ENCODE measurements at regions not wholly inside any gene's neighbourhood (a gene's known extent, or its start where the extent isn't known, plus 50 kb on each side); places are given as distances from the start of the nearest gene placed in this dataset.

GRCh38 chr14:26392498-26392897, 205.3 kb downstream of the NOVA1 start:
- FAIRE-seq (no peak), DNase-seq (ENCODE audit: low read depth in 1 of 2, low spot score in 1 of 2) (no peak), ATAC-seq (no peak)
- ChIA-PET CTCF (interaction anchor here (1.5 to 2.4 kb wide), 3 partner anchors 11 to 595 kb away, joined by 3 to 9 read pairs (median 8); no protein-coding TSS in a partner anchor), POLR2A (no interaction called here)
- H3K9me3 ChIP-seq = no peaks in the 10 kb centered on the region
- TF ChIP-seq NFE2L2 (conservative IDR thresholded peaks at IDR 0.05; ENCODE audit: low read length) = no peak
- TF ChIP-seq MAX (IDR thresholded peaks at IDR 0.05) = no peak
- 52% methylated on average over 7 of the region's 7 CpGs for WGBS (ENCODE audit: missing lambda C conversion rate)
- no peak overlapping the region for H3K4me2 ChIP-seq
- peaks cover 6% of the 10 kb centered on the region; the same call in 1 of the 3 replicates for H3K4me1 ChIP-seq
- H3K27ac ChIP-seq = no peak overlapping the region
- no peak overlapping the region for H3K4me3 ChIP-seq

- ATAC-seq (no peak), DNase-seq (ENCODE audit: low read depth in 1 of 2, low spot score in 1 of 2) (no peak), FAIRE-seq (no peak)
- H3K4me1 ChIP-seq = peaks cover 6% of the 10 kb centered on the region; the same call in 1 of the 3 replicates
- H3K27ac ChIP-seq = no peak overlapping the region
- CTCF ChIA-PET = interaction anchor here (1.7 to 2.4 kb wide), 2 partner anchors 28 to 595 kb away, joined by 4 to 8 read pairs; no protein-coding TSS in a partner anchor
- H3K4me2 ChIP-seq = no peak overlapping the region
- POLR2A ChIA-PET = no interaction called here
- H3K9me3 ChIP-seq = no peaks in the 10 kb centered on the region
- TF ChIP-seq ZSCAN20 (CRISPR knock-in tag; IDR thresholded peaks at IDR 0.05) (no peak), MAFK (IDR thresholded peaks at IDR 0.05; ENCODE audit: partially characterized antibody) (peak; percentile 21)
- H3K4me3 ChIP-seq = no peak overlapping the region
- 25% methylated on average over 2 of the region's 2 CpGs for WGBS (ENCODE audit: missing lambda C conversion rate)
These were observed 208.0 kb downstream of the NOVA1 start for GRCh38 chr14:26389646-26390508.

GRCh38 chr14:26385310-26385709, 212.5 kb downstream of the NOVA1 start:
- DNase-seq (ENCODE audit: low read depth in 1 of 2, low spot score in 1 of 2) = no peak
- CTCF ChIA-PET = no interaction called here
- no peaks in the 10 kb centered on the region for H3K4me1 ChIP-seq
- POLR2A ChIA-PET = no interaction called here
- 40% methylated on average over 3 of the region's 3 CpGs for WGBS (ENCODE audit: missing lambda C conversion rate)
- TF ChIP-seq SREBF2 (IDR thresholded peaks at IDR 0.05) = no peak
- TF ChIP-seq NR3C1 (IDR thresholded peaks at IDR 0.05) = no peak
- no peak for TF ChIP-seq RFX5 (IDR thresholded peaks at IDR 0.05)
- TF ChIP-seq MAFK (IDR thresholded peaks at IDR 0.05; ENCODE audit: partially characterized antibody) = no peak
- no peak for TF ChIP-seq REST (IDR thresholded peaks at IDR 0.05)
- TF ChIP-seq HOXB5 (CRISPR knock-in tag; IDR thresholded peaks at IDR 0.05) = no peak
- no peak for TF ChIP-seq RNF2 (IDR thresholded peaks at IDR 0.05; ENCODE audit: borderline replicate concordance, low read depth)
- TF ChIP-seq PHF8 (IDR thresholded peaks at IDR 0.05; ENCODE audit: borderline replicate concordance, low read depth) = no peak
- no peak for TF ChIP-seq HMGXB4 (CRISPR knock-in tag; IDR thresholded peaks at IDR 0.05; ENCODE audit: borderline replicate concordance)
- no peak for TF ChIP-seq ZFP36 (IDR thresholded peaks at IDR 0.05; ENCODE audit: borderline replicate concordance, partially characterized antibody)
- no peak for TF ChIP-seq POLR2A (IDR thresholded peaks at IDR 0.05; ENCODE audit: low read length)
- FAIRE-seq = no peak
- no peaks in the 10 kb centered on the region for H3K9me3 ChIP-seq
- no peak overlapping the region for H3K27ac ChIP-seq
- H3K4me2 ChIP-seq = no peak overlapping the region
- no peak for ATAC-seq
- no peak overlapping the region for H3K4me3 ChIP-seq

Data from A549 (cell line).